GM12878 (cell line): ENCODE measurements at regions not wholly inside any gene's neighbourhood (a gene's known extent, or its start where the extent isn't known, plus 50 kb on each side); places are given as distances from the start of the nearest gene placed in this dataset.

Source experiments
- ATAC-seq: fragments of 200-7000 bp; cut with Tn5 transposase; 3 replicates; pipeline ENCODE4 v1.9.1; 2020; ENCODE audit warnings: mild to moderate bottlenecking, moderate library complexity
- BruUV-seq: library from RNA; stranded (reverse); fragments of 400-500 nt; replicated peaks from 2 replicates; lab custom pipeline; 2021; lab: Mats Ljungman, UMichigan
- CTCF ChIA-PET: fragments of 300-600 bp; sonication (Branson Sonifier 250); formaldehyde crosslinking; extraction: SDS; loops from one replicate; lab custom pipeline; 2021; ENCODE audit warnings: inconsistent platforms; lab: Yijun Ruan, JAX
- POLR2A ChIA-PET: fragments of 350-600 bp; formaldehyde crosslinking; extraction: SDS; loops from one replicate; lab custom pipeline; 2021; ENCODE audit warnings: inconsistent platforms; lab: Charles Lee
- RAD21 ChIA-PET: fragments of 300-600 bp; sonication (Branson Sonifier 250); formaldehyde crosslinking; loops from one replicate; lab custom pipeline; 2023; ENCODE audit warnings: antibody characterized with exemption; ENCODE audit not compliant: unreplicated experiment; lab: Charles Lee
- SMC1A ChIA-PET: fragments of 300-600 bp; sonication (Branson Sonifier 250); formaldehyde crosslinking; loops from one replicate; lab custom pipeline; 2023; ENCODE audit not compliant: unreplicated experiment, uncharacterized antibody; lab: Charles Lee
- DNase-seq: peaks from one replicate; pipeline ENCODE4 v3.0.0-alpha.2; 2011; ENCODE audit warnings: low read depth, low spot score
- FAIRE-seq: peaks from 3 replicates; lab custom pipeline; 2011; peaks lifted over from hg19 to GRCh38; lab: Jason Lieb, UNC
- H2AFZ ChIP-seq: 2 replicates; pipeline ENCODE4 v1.6.0; 2011; ENCODE audit warnings: low read depth, low read length, control low read depth; ENCODE audit not compliant: control insufficient read depth
- H3K27ac ChIP-seq: 2 replicates; pipeline ENCODE4 v1.5.1; 2011; ENCODE audit warnings: control low read depth; ENCODE audit not compliant: control insufficient read depth, insufficient read depth
- H3K27me3 ChIP-seq, 2 experiments: replicated peaks in 1 of 2; 2 replicates each; pipeline versions ENCODE4 v1.6.0 to v1.6.1; 2011; ENCODE audit warnings: low read length in 1 of 2; ENCODE audit not compliant: control insufficient read depth in 2 of 2, insufficient read depth in 2 of 2
- H3K36me3 ChIP-seq, 2 experiments: 2 replicates each; pipeline ENCODE4 v1.5.1; 2011; ENCODE audit warnings: low read length in 1 of 2; ENCODE audit not compliant: control insufficient read depth in 2 of 2, insufficient read depth in 2 of 2
- H3K4me1 ChIP-seq: 2 replicates; pipeline ENCODE4 v1.6.1; 2011; ENCODE audit warnings: mild to moderate bottlenecking, low read length, moderate library complexity, mixed read lengths; ENCODE audit not compliant: control insufficient read depth, insufficient read depth
- H3K4me2 ChIP-seq: 2 replicates; pipeline ENCODE4 v1.6.0; 2011; ENCODE audit warnings: control low read depth; ENCODE audit not compliant: control insufficient read depth, insufficient read depth
- H3K4me3 ChIP-seq: fragments of 200-600 bp; sonication (generic); 2 replicates; pipeline ENCODE4 v1.5.1; 2016
- H3K79me2 ChIP-seq: 2 replicates; pipeline ENCODE4 v1.6.0; 2011; ENCODE audit warnings: low read length; ENCODE audit not compliant: control insufficient read depth, insufficient read depth
- H3K9ac ChIP-seq: 2 replicates; pipeline ENCODE4 v1.8.0; 2011; ENCODE audit warnings: low read length, control low read depth, mixed read lengths; ENCODE audit not compliant: control insufficient read depth, insufficient read depth
- H3K9me3 ChIP-seq: replicated peaks from 3 replicates; pipeline ENCODE4 v1.5.1; 2011; ENCODE audit warnings: mild to moderate bottlenecking, low read length; ENCODE audit not compliant: control insufficient read depth, insufficient read depth
- H4K20me1 ChIP-seq: 2 replicates; pipeline ENCODE4 v1.6.0; 2011; ENCODE audit not compliant: control insufficient read depth, insufficient read depth
- DPF2 ChIP-seq: fragments of 450-650 bp; IDR thresholded peaks from 2 replicates; pipeline ENCODE4 v1.6.1; 2017; ENCODE audit warnings: mild to moderate bottlenecking
- FOXM1 ChIP-seq: IDR thresholded peaks from 2 replicates; pipeline ENCODE4 v1.6.1; 2012; ENCODE audit warnings: low read depth, mild to moderate bottlenecking, inconsistent platforms, low read length, moderate library complexity
- HDAC2 ChIP-seq: fragments of 200-600 bp; sonication (generic); IDR thresholded peaks from 2 replicates; pipeline ENCODE4 v1.6.1; 2017
- IKZF2 ChIP-seq, 2 experiments: fragments of 450-650 bp; IDR thresholded peaks; 2 replicates each; pipeline ENCODE4 v1.6.1; 2017; ENCODE audit warnings: mild to moderate bottlenecking in 2 of 2, moderate library complexity in 2 of 2
- MXI1 ChIP-seq: fragments of 150-350 bp; IDR thresholded peaks from 2 replicates; pipeline ENCODE4 v1.6.1; 2011; ENCODE audit warnings: low read depth, mild to moderate bottlenecking, inconsistent platforms, low read length, improper control_type of control experiment
- NFIC ChIP-seq: IDR thresholded peaks from 2 replicates; pipeline ENCODE4 v1.6.1; 2012; ENCODE audit warnings: low read depth, mild to moderate bottlenecking, inconsistent platforms, low read length, moderate library complexity
- NFYA ChIP-seq: IDR thresholded peaks from 2 replicates; pipeline ENCODE4 v1.6.1; 2011; ENCODE audit warnings: low read depth, mild to moderate bottlenecking, low read length, improper control_type of control experiment, borderline replicate concordance
- PAX5 ChIP-seq: IDR thresholded peaks from 2 replicates; pipeline ENCODE4 v1.6.1; 2011; ENCODE audit warnings: low read depth, low read length, borderline replicate concordance
- RBBP5 ChIP-seq: fragments of 200-600 bp; sonication (generic); conservative IDR thresholded peaks from 2 replicates; pipeline ENCODE4 v1.6.1; 2016
- RUNX3 ChIP-seq: IDR thresholded peaks from 2 replicates; pipeline ENCODE4 v1.6.1; 2012; ENCODE audit warnings: low read length, inconsistent platforms
- TCF7 ChIP-seq: IDR thresholded peaks from 2 replicates; pipeline ENCODE4 v1.6.1; 2014; ENCODE audit warnings: antibody characterized with exemption, borderline replicate concordance
- in situ Hi-C: fragments of 300-500 bp; cut with MboI; formaldehyde crosslinking; loops from 9 replicates; pipeline ENCODE4 v1.14.3; 2018; ENCODE audit warnings: mixed read lengths
- intact Hi-C: fragments of 100-400 bp; cut with micrococcal nuclease; formaldehyde crosslinking; loops from one replicate; pipeline ENCODE4 v1.14.2; 2022; ENCODE audit not compliant: unreplicated experiment
- TF ChIP-seq, protein P1 (sequence below): IDR thresholded peaks from 2 replicates; pipeline ENCODE4 v1.6.1; 2011; ENCODE audit warnings: borderline replicate concordance, low read depth, mild to moderate bottlenecking, moderate library complexity, mixed read lengths, low read length; ENCODE audit not compliant: insufficient read depth; ENCODE audit errors: extremely low read length
- TF ChIP-seq, protein P2 (sequence below): fragments of 450-650 bp; IDR thresholded peaks from 2 replicates; pipeline ENCODE4 v1.6.1; 2018; ENCODE audit warnings: borderline replicate concordance, mild to moderate bottlenecking; ENCODE audit not compliant: partially characterized antibody
- TF ChIP-seq, protein P3 (sequence below): IDR thresholded peaks from 2 replicates; pipeline ENCODE4 v1.6.1; 2011; ENCODE audit warnings: mild to moderate bottlenecking, low read depth, low read length, moderate library complexity; ENCODE audit not compliant: insufficient replicate concordance

DNA sequence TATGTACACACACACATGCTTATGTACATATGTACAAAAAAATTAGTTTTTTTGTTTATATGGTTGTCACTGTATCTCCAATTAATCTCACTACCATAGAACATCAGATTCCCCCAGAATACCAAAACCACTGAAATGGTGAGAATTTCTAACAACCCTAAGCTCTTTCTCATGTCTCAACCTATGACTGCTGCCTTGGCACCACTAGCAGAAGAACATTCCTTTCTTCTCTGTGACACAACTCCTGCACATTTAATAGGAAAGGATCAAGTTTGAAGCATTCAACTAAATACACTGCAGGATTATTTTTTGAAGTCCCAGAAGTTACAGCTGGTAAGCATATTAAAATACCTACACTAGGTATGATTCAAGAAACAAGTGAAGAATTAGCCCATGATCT is 109.6 kb downstream of the FAM174B start:
- POLR2A ChIA-PET = no interaction called here
- CTCF ChIA-PET = interaction anchor here (1.3 kb wide), 1 partner anchor 136 kb away, joined by 3 read pairs; no protein-coding TSS in a partner anchor
- TF ChIP-seq NFYA = no peak
- no peak for TF ChIP-seq FOXM1
- no peak for TF ChIP-seq HDAC2
- TF ChIP-seq PAX5 = no peak
- no peak for TF ChIP-seq TCF7
- TF ChIP-seq, protein P1, sequence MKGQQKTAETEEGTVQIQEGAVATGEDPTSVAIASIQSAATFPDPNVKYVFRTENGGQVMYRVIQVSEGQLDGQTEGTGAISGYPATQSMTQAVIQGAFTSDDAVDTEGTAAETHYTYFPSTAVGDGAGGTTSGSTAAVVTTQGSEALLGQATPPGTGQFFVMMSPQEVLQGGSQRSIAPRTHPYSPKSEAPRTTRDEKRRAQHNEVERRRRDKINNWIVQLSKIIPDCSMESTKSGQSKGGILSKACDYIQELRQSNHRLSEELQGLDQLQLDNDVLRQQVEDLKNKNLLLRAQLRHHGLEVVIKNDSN = no peak
- no peak for TF ChIP-seq RBBP5
- TF ChIP-seq DPF2 = no peak
- TF ChIP-seq, protein P2, sequence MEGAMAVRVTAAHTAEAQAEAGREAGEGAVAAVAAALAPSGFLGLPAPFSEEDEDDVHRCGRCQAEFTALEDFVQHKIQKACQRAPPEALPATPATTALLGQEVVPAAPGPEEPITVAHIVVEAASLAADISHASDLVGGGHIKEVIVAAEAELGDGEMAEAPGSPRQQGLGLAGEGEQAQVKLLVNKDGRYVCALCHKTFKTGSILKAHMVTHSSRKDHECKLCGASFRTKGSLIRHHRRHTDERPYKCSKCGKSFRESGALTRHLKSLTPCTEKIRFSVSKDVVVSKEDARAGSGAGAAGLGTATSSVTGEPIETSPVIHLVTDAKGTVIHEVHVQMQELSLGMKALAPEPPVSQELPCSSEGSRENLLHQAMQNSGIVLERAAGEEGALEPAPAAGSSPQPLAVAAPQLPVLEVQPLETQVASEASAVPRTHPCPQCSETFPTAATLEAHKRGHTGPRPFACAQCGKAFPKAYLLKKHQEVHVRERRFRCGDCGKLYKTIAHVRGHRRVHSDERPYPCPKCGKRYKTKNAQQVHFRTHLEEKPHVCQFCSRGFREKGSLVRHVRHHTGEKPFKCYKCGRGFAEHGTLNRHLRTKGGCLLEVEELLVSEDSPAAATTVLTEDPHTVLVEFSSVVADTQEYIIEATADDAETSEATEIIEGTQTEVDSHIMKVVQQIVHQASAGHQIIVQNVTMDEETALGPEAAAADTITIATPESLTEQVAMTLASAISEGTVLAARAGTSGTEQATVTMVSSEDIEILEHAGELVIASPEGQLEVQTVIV = no peak
- no peak for TF ChIP-seq RUNX3
- TF ChIP-seq NFIC = no peak
- TF ChIP-seq MXI1 = no peak
- TF ChIP-seq IKZF2 (IDR thresholded peaks at IDR 0.05) = no peak
- TF ChIP-seq, protein P3, sequence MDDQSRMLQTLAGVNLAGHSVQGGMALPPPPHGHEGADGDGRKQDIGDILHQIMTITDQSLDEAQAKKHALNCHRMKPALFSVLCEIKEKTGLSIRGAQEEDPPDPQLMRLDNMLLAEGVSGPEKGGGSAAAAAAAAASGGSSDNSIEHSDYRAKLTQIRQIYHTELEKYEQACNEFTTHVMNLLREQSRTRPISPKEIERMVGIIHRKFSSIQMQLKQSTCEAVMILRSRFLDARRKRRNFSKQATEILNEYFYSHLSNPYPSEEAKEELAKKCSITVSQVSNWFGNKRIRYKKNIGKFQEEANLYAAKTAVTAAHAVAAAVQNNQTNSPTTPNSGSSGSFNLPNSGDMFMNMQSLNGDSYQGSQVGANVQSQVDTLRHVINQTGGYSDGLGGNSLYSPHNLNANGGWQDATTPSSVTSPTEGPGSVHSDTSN = no peak
- H3K79me2 ChIP-seq = no peaks in the 10 kb centered on the region
- H3K9ac ChIP-seq = no peak overlapping the region
- no peaks in the 10 kb centered on the region for H3K9me3 ChIP-seq
- intact Hi-C loops (no loop called here), in situ Hi-C loops (no loop called here)
- DNase-seq = no peak
- RAD21 ChIA-PET = no interaction called here
- SMC1A ChIA-PET = interaction anchor here (1.2 kb wide), 2 partner anchors 24 to 36 kb away, joined by 3 read pairs; no protein-coding TSS in a partner anchor
- ATAC-seq = no peak
- BruUV-seq = no TSS peak
- H4K20me1 ChIP-seq = no peaks in the 10 kb centered on the region
- no peaks in the 10 kb centered on the region for H3K36me3 ChIP-seq
- H3K27ac ChIP-seq = no peak overlapping the region
- H3K4me2 ChIP-seq = no peak overlapping the region
- H2AFZ ChIP-seq = no peak overlapping the region
- no peaks in the 10 kb centered on the region for H3K4me1 ChIP-seq
- no peak overlapping the region for H3K4me3 ChIP-seq
- FAIRE-seq = no peak
- no peaks in the 10 kb centered on the region for H3K27me3 ChIP-seq
